GM18498 (cell line): ENCODE measurements at regions not wholly inside any gene's neighbourhood (a gene's known extent, or its start where the extent isn't known, plus 50 kb on each side); places are given as distances from the start of the nearest gene placed in this dataset.
"Not testable (repeated sequence)": the region's sequence is repeated elsewhere in the genome, so short reads cannot be mapped to it uniquely, and the experiment has no call there.

Experiments
- ATAC-seq: cut with Tn5 transposase; IDR thresholded peaks from one replicate; pipeline ENCODE4 v1.9.1; 2021; ENCODE audit warnings: mild to moderate bottlenecking, moderate library complexity; ENCODE audit not compliant: unreplicated experiment

- ATAC-seq = not testable (repeated sequence)
Observed at GRCh38 chr22:49698616-49699015, 129.1 kb downstream of the BRD1 start.

GRCh38 chr22:49697047-49697446 lies 130.6 kb downstream of the BRD1 start:
- no peak for ATAC-seq

- no peak for ATAC-seq
Observed at GRCh38 chr22:49694462-49695260, 133.0 kb downstream of the BRD1 start.

GRCh38 chr22:49693848-49694247 lies 133.8 kb downstream of the BRD1 start:
- no peak for ATAC-seq

GRCh38 chr22:49693416-49693815 lies 134.3 kb downstream of the BRD1 start:
- no peak for ATAC-seq

GRCh38 chr22:49692499-49693225 lies 135.0 kb downstream of the BRD1 start:
- no peak for ATAC-seq

- no peak for ATAC-seq
Observed at GRCh38 chr22:49691256-49691655, 136.4 kb downstream of the BRD1 start.

GRCh38 chr22:49690454-49690853 lies 137.2 kb downstream of the BRD1 start:
- ATAC-seq = no peak

- ATAC-seq = no peak
Observed at GRCh38 chr22:49689858-49690257, 137.8 kb downstream of the BRD1 start.

- no peak for ATAC-seq
Observed at GRCh38 chr22:49689255-49689770, 138.4 kb downstream of the BRD1 start.

GRCh38 chr22:49688516-49689254 lies 139.0 kb downstream of the BRD1 start:
- no peak for ATAC-seq

GRCh38 chr22:49687786-49688515 lies 139.7 kb downstream of the BRD1 start:
- ATAC-seq = no peak

GRCh38 chr22:49687333-49687732 lies 140.3 kb downstream of the BRD1 start:
- no peak for ATAC-seq

- no peak for ATAC-seq
Observed at GRCh38 chr22:49686495-49687219, 141.0 kb downstream of the BRD1 start.

- ATAC-seq = no peak
Observed at GRCh38 chr22:49685686-49686085, 142.0 kb downstream of the BRD1 start.

GRCh38 chr22:49685116-49685515 lies 142.6 kb downstream of the BRD1 start:
- no peak for ATAC-seq

- no peak for ATAC-seq
Observed at GRCh38 chr22:49683032-49683431, 144.6 kb downstream of the BRD1 start.

- ATAC-seq = not testable (repeated sequence)
Observed at GRCh38 chr22:49680819-49681218, 146.9 kb downstream of the BRD1 start.

GRCh38 chr22:49678842-49679170 lies 148.9 kb downstream of the BRD1 start:
- ATAC-seq = no peak
